ENCODE measurements at regions not wholly inside any gene's neighbourhood (a gene's known extent, or its start where the extent isn't known, plus 50 kb on each side); places are given as distances from the start of the nearest gene placed in this dataset.

DNA sequence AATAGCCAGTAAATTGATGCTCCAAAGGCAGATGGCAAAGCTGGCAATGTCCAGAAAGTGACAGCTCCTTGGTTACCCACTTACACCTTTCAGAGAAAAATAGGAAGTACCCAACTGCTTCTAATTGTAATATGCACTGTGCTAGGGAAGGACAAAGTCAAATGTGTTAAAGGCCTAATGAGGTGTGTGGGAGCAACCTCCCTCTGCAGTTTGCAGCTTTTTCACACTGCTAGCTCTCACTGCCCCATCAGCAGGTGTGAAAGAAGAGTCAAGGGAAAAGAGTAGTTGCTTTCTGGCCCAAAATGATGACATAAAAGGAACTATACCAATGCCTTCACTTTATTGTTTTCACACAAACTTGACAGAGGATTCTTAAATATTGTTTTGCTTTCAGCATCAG lies 284.1 kb upstream of the SETBP1 start:
- TF ChIP-seq POLR2AphosphoS5 (IDR thresholded peaks at IDR 0.05; ENCODE audit: low read depth, low read length) (no peak), POLR2A (IDR thresholded peaks at IDR 0.05; ENCODE audit: low read depth, low read length) (no peak), TAF1 (IDR thresholded peaks at IDR 0.05; ENCODE audit: borderline replicate concordance, low read depth, low read length) (no peak)
